ENCODE measurements at regions not wholly inside any gene's neighbourhood (a gene's known extent, or its start where the extent isn't known, plus 50 kb on each side); places are given as distances from the start of the nearest gene placed in this dataset.

GRCh38 chr12:65611396-65611795 lies 212.9 kb upstream of the HMGA2 start:
- Histone ChIP-seq H3K36me3 (no peaks in the 10 kb centered on the region), H3K27me3 (no peaks in the 10 kb centered on the region), H3K9me3 (no peaks in the 10 kb centered on the region), H3K4me3 (no peak overlapping the region), H3K4me1 (no peaks in the 10 kb centered on the region), H3K27ac (no peak overlapping the region)
- intact Hi-C loops (cut with DNase I) = no loop called here
- TF ChIP-seq CTCF (IDR thresholded peaks at IDR 0.05) (no peak), POLR2AphosphoS5 (IDR thresholded peaks at IDR 0.05) (no peak)
- no peak for DNase-seq
- 92 to 95% methylated on average over 3 of the region's 3 CpGs for WGBS, 2 donors

- WGBS, 2 donors = 60 to 83% methylated on average over 7 of the region's 7 CpGs
- Histone ChIP-seq H3K27me3 (no peaks in the 10 kb centered on the region), H3K36me3 (no peaks in the 10 kb centered on the region), H3K4me3 (no peak overlapping the region), H3K9me3 (no peaks in the 10 kb centered on the region), H3K27ac (no peak overlapping the region), H3K4me1 (no peaks in the 10 kb centered on the region)
- TF ChIP-seq EP300 (IDR thresholded peaks at IDR 0.05) (no peak), POLR2A (IDR thresholded peaks at IDR 0.05) (no peak), POLR2AphosphoS5 (IDR thresholded peaks at IDR 0.05) (no peak), CTCF (IDR thresholded peaks at IDR 0.05) (no peak)
- intact Hi-C loops (cut with DNase I) = no loop called here
- DNase-seq = no peak
Observed at GRCh38 chr12:65612440-65612839, 211.8 kb upstream of the HMGA2 start.

GRCh38 chr12:65613692-65614091 lies 210.6 kb upstream of the HMGA2 start:
- no peak for DNase-seq
- intact Hi-C loops (cut with DNase I) = no loop called here
- H3K27me3 ChIP-seq = no peaks in the 10 kb centered on the region
- TF ChIP-seq EP300 (IDR thresholded peaks at IDR 0.05) (no peak), CTCF (IDR thresholded peaks at IDR 0.05) (no peak), POLR2AphosphoS5 (IDR thresholded peaks at IDR 0.05) (no peak)
- H3K36me3 ChIP-seq = no peaks in the 10 kb centered on the region
- H3K4me3 ChIP-seq = no peak overlapping the region
- no peaks in the 10 kb centered on the region for H3K4me1 ChIP-seq
- WGBS, 2 donors = 83 to 84% methylated on average over 3 of the region's 3 CpGs
- no peak overlapping the region for H3K27ac ChIP-seq
- no peaks in the 10 kb centered on the region for H3K9me3 ChIP-seq

- Histone ChIP-seq H3K4me3 (no peak overlapping the region), H3K36me3 (no peaks in the 10 kb centered on the region), H3K9me3 (no peaks in the 10 kb centered on the region), H3K4me1 (no peaks in the 10 kb centered on the region), H3K27me3 (no peaks in the 10 kb centered on the region), H3K27ac (no peak overlapping the region)
- WGBS, 2 donors = 79 to 85% methylated on average over 5 of the region's 5 CpGs
- no peak for DNase-seq
- no peak for TF ChIP-seq POLR2AphosphoS5 (IDR thresholded peaks at IDR 0.05)
- TF ChIP-seq EP300 (IDR thresholded peaks at IDR 0.05) = no peak
- no peak for TF ChIP-seq CTCF (IDR thresholded peaks at IDR 0.05)
- TF ChIP-seq POLR2A (IDR thresholded peaks at IDR 0.05) = no peak
- intact Hi-C loops (cut with DNase I) = no loop called here
Observed at GRCh38 chr12:65614259-65614889, 209.9 kb upstream of the HMGA2 start.

GRCh38 chr12:65615118-65615517 lies 209.2 kb upstream of the HMGA2 start:
- no peaks in the 10 kb centered on the region for H3K4me1 ChIP-seq
- 71 to 81% methylated on average over 2 of the region's 2 CpGs for WGBS, 2 donors
- TF ChIP-seq CTCF (IDR thresholded peaks at IDR 0.05) = no peak
- no peak for TF ChIP-seq EP300 (IDR thresholded peaks at IDR 0.05)
- TF ChIP-seq POLR2AphosphoS5 (IDR thresholded peaks at IDR 0.05) = no peak
- no peak for TF ChIP-seq POLR2A (IDR thresholded peaks at IDR 0.05)
- no peaks in the 10 kb centered on the region for H3K27me3 ChIP-seq
- no peak overlapping the region for H3K4me3 ChIP-seq
- no peak overlapping the region for H3K27ac ChIP-seq
- H3K36me3 ChIP-seq = no peaks in the 10 kb centered on the region
- no peaks in the 10 kb centered on the region for H3K9me3 ChIP-seq
- no peak for DNase-seq
- intact Hi-C loops (cut with DNase I) = no loop called here

Measured in sigmoid colon (tissue), 6 donors.